ENCODE measurements at regions not wholly inside any gene's neighbourhood (a gene's known extent, or its start where the extent isn't known, plus 50 kb on each side); places are given as distances from the start of the nearest gene placed in this dataset.
A peak's percentile ranks its signal among the peaks of the same experiment; 100 is the strongest.

DNA sequence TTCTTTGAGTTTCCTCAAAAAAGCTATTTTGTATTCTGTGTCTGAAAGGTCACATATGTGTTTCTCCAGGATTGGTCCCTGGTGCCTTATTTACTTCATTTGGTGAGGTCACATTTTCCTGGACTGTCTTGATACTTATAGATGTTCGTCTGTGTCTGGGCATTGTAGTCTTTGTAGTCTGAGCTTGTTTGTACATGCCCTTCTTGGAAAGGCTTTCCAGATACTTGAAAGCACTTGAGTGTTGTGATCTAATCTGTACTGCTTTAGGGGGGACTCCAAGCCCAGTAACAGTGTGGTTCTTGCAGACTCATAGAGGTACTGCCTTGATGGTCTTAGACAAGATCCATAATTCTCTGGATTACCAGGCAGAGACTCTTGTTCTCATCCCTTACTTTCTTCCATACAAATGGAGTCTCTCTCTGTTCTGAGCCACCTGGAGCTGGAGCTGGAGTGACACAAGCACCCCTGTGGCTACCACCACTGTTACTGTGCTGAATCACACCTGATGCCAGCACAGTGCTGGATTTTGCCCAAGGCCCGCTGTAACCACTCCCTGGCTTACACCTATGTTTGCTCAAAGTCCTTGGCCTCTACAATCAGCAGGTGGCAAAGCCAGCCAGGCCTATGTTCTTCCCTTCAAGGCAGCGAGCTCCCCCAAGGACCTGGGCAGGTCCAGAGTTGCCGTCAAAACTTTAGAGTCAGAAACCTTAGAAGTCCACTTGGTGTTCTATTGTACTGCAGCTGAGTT, 72.3 kb upstream of the EFHC2 start:
- H3K4me2 ChIP-seq, result no peak overlapping the region

DNA sequence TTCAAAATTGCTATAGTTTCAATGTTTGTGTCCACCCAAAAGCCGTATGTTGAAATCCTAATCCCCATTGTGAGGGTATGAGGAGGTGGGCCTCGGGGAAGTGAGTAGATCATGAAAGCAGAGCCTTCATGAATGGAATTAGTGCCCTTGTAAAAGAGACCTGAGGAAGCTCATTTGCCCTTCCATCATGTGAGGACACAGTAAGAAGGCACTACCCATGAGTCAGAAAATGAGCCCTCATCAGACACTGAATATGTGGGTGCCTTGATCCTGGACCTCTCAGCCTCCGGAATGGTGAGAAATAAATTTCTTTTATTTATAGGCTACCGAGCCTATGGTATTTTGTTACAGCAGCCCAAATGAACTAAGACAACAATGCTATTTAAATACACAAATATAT, 57.7 kb upstream of the EFHC2 start:
- 90% methylated on average over 4 of the region's 4 CpGs for WGBS (ENCODE audit: low lambda C conversion rate, missing lambda C conversion rate)
- Histone ChIP-seq H3K79me2 (no peaks in the 10 kb centered on the region), H2AFZ (no peak overlapping the region)

More for the DNA sequence above, 72.3 kb upstream of the EFHC2 start:
- no peak overlapping the region for H2AFZ ChIP-seq
- no peaks in the 10 kb centered on the region for H4K20me1 ChIP-seq (ENCODE audit: insufficient read depth, poor library complexity, severe bottlenecking)
- DNase-seq (ENCODE audit: low spot score), result no peak
- no peaks in the 10 kb centered on the region for H3K4me1 ChIP-seq (ENCODE audit: insufficient read depth)
- no peak for TF ChIP-seq EZH2 (IDR thresholded peaks at IDR 0.05; ENCODE audit: borderline replicate concordance)
- TF ChIP-seq EZH2phosphoT487 (IDR thresholded peaks at IDR 0.05; ENCODE audit: low read depth, severe bottlenecking, unreplicated experiment), result no peak
- TF ChIP-seq, protein P1, sequence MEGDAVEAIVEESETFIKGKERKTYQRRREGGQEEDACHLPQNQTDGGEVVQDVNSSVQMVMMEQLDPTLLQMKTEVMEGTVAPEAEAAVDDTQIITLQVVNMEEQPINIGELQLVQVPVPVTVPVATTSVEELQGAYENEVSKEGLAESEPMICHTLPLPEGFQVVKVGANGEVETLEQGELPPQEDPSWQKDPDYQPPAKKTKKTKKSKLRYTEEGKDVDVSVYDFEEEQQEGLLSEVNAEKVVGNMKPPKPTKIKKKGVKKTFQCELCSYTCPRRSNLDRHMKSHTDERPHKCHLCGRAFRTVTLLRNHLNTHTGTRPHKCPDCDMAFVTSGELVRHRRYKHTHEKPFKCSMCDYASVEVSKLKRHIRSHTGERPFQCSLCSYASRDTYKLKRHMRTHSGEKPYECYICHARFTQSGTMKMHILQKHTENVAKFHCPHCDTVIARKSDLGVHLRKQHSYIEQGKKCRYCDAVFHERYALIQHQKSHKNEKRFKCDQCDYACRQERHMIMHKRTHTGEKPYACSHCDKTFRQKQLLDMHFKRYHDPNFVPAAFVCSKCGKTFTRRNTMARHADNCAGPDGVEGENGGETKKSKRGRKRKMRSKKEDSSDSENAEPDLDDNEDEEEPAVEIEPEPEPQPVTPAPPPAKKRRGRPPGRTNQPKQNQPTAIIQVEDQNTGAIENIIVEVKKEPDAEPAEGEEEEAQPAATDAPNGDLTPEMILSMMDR (IDR thresholded peaks at IDR 0.05; ENCODE audit: poor library complexity), result no peak
- H3K9me3 ChIP-seq (ENCODE audit: low read depth), result no peaks in the 10 kb centered on the region
- H3K9me2 ChIP-seq (replicated peaks; ENCODE audit: insufficient read depth), result no peaks in the 10 kb centered on the region
- no peaks in the 10 kb centered on the region for H3K36me3 ChIP-seq (replicated peaks; ENCODE audit: insufficient read depth, low read depth)
- H3K27me3 ChIP-seq, result no peaks in the 10 kb centered on the region
- H3K27ac ChIP-seq, result no peak overlapping the region
- WGBS (ENCODE audit: low lambda C conversion rate, missing lambda C conversion rate), result 74% methylated on average over 4 of the region's 4 CpGs
- no peaks in the 10 kb centered on the region for H3K79me2 ChIP-seq
- H3K4me3 ChIP-seq, result no peak overlapping the region

DNA sequence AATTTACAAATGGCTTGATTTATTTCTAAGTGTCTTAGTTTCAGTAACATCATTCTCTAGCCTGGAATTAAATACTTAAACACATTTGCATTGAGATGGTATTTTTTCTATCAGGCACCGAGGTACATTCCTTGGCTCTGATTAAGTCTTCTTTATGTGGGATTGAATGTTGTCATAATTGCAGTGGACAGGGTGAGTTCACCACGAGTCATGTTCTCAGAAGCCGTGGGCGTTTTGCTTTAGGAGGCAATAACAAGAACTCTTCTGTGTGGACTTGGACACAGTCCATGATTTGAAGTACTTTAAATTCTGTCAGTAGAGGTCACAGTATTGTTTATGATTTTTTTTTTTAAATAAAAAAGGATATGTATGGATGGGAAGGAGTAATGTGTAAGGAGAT, 57.1 kb upstream of the EFHC2 start:
- H4K20me1 ChIP-seq (ENCODE audit: insufficient read depth, poor library complexity, severe bottlenecking), result no peaks in the 10 kb centered on the region
- H2AFZ ChIP-seq, result no peak overlapping the region
- H3K36me3 ChIP-seq (replicated peaks; ENCODE audit: insufficient read depth, low read depth), result no peaks in the 10 kb centered on the region
- no peaks in the 10 kb centered on the region for H3K9me3 ChIP-seq (ENCODE audit: low read depth)
- H3K79me2 ChIP-seq, result no peaks in the 10 kb centered on the region
- TF ChIP-seq EZH2 (IDR thresholded peaks at IDR 0.05; ENCODE audit: borderline replicate concordance), result no peak
- TF ChIP-seq, protein P1 (IDR thresholded peaks at IDR 0.05; ENCODE audit: poor library complexity), result no peak
- TF ChIP-seq EZH2phosphoT487 (IDR thresholded peaks at IDR 0.05; ENCODE audit: low read depth, severe bottlenecking, unreplicated experiment), result no peak
- no peaks in the 10 kb centered on the region for H3K27me3 ChIP-seq
- H3K4me1 ChIP-seq (ENCODE audit: insufficient read depth), result no peaks in the 10 kb centered on the region
- no peak overlapping the region for H3K27ac ChIP-seq
- peak; percentile 29 for DNase-seq (ENCODE audit: low spot score)
- H3K4me3 ChIP-seq, result no peak overlapping the region
- no peak overlapping the region for H3K4me2 ChIP-seq
- 49% methylated on average over 4 of the region's 4 CpGs for WGBS (ENCODE audit: low lambda C conversion rate, missing lambda C conversion rate)
- no peaks in the 10 kb centered on the region for H3K9me2 ChIP-seq (replicated peaks; ENCODE audit: insufficient read depth)

More for the DNA sequence above, 57.7 kb upstream of the EFHC2 start:
- TF ChIP-seq EZH2phosphoT487 (IDR thresholded peaks at IDR 0.05; ENCODE audit: low read depth, severe bottlenecking, unreplicated experiment) (no peak), EZH2 (IDR thresholded peaks at IDR 0.05; ENCODE audit: borderline replicate concordance) (no peak)
- TF ChIP-seq, protein P1 (IDR thresholded peaks at IDR 0.05; ENCODE audit: poor library complexity), result no peak
- Histone ChIP-seq H3K4me1 (ENCODE audit: insufficient read depth) (no peaks in the 10 kb centered on the region), H3K9me2 (replicated peaks; ENCODE audit: insufficient read depth) (no peaks in the 10 kb centered on the region), H3K4me2 (no peak overlapping the region), H3K9me3 (ENCODE audit: low read depth) (no peaks in the 10 kb centered on the region), H3K36me3 (replicated peaks; ENCODE audit: insufficient read depth, low read depth) (no peaks in the 10 kb centered on the region), H3K4me3 (no peak overlapping the region), H4K20me1 (ENCODE audit: insufficient read depth, poor library complexity, severe bottlenecking) (no peaks in the 10 kb centered on the region), H3K27ac (no peak overlapping the region), H3K27me3 (no peaks in the 10 kb centered on the region)
- DNase-seq (ENCODE audit: low spot score), result no peak
